IMR-90 (cell line): ENCODE measurements at regions not wholly inside any gene's neighbourhood (a gene's known extent, or its start where the extent isn't known, plus 50 kb on each side); places are given as distances from the start of the nearest gene placed in this dataset.

Experiments used
- ATAC-seq: fragments of 200-7000 bp; cut with Tn5 transposase; 2 replicates; pipeline ENCODE4 v1.9.1; 2020; ENCODE audit warnings: low read depth, mild to moderate bottlenecking, moderate library complexity
- BruUV-seq: library from RNA; stranded (reverse); fragments of 400-500 nt; replicated peaks from 2 replicates; lab custom pipeline; 2021; lab: Mats Ljungman, UMichigan
- CTCF ChIA-PET: fragments of 300-600 bp; formaldehyde crosslinking; extraction: SDS; loops from one replicate; lab custom pipeline; 2021; ENCODE audit warnings: antibody characterized with exemption; lab: Yijun Ruan, JAX
- POLR2A ChIA-PET: fragments of 300-600 bp; sonication (Branson Sonifier 250); formaldehyde crosslinking; loops from one replicate; lab custom pipeline; 2022; ENCODE audit warnings: antibody characterized with exemption; ENCODE audit not compliant: unreplicated experiment; lab: Charles Lee
- DNase-seq: peaks from one replicate; pipeline ENCODE4 v3.0.0; 2013
- H2AFZ ChIP-seq: replicated peaks from 2 replicates; pipeline ENCODE3; 2013; ENCODE audit warnings: low read length, mild to moderate bottlenecking; ENCODE audit not compliant: poor library complexity
- H2AK5ac ChIP-seq: 2 replicates; pipeline ENCODE4 v1.6.1; 2013; ENCODE audit warnings: low read depth, low read length, inconsistent platforms
- H2AK9ac ChIP-seq: replicated peaks from 2 replicates; pipeline ENCODE3; 2013; ENCODE audit warnings: mild to moderate bottlenecking, low read depth, low read length, moderate library complexity; ENCODE audit not compliant: poor library complexity
- H2BK120ac ChIP-seq: 2 replicates; pipeline ENCODE4 v1.6.1; 2013; ENCODE audit warnings: low read depth, low read length, inconsistent platforms
- H2BK15ac ChIP-seq: 3 replicates; pipeline ENCODE4 v1.6.1; 2013; ENCODE audit warnings: low read depth, low read length, inconsistent platforms
- H2BK20ac ChIP-seq: 2 replicates; pipeline ENCODE4 v1.6.1; 2013; ENCODE audit warnings: low read depth, mild to moderate bottlenecking, inconsistent platforms, low read length, moderate library complexity
- H2BK5ac ChIP-seq: 2 replicates; pipeline ENCODE4 v1.6.1; 2013; ENCODE audit warnings: mild to moderate bottlenecking, low read depth, low read length, inconsistent platforms; ENCODE audit not compliant: poor library complexity, severe bottlenecking
- H3K14ac ChIP-seq: replicated peaks from 2 replicates; pipeline ENCODE4 v1.6.1; 2013; ENCODE audit warnings: low read depth, low read length, inconsistent platforms
- H3K18ac ChIP-seq: 2 replicates; pipeline ENCODE4 v1.6.1; 2013; ENCODE audit warnings: low read depth, low read length, control low read depth
- H3K23ac ChIP-seq: 2 replicates; pipeline ENCODE4 v1.6.1; 2013; ENCODE audit warnings: low read depth, low read length, inconsistent platforms
- H3K27ac ChIP-seq: 2 replicates; pipeline ENCODE4 v1.5.1; 2013; ENCODE audit warnings: mild to moderate bottlenecking, control low read depth, low read length; ENCODE audit not compliant: insufficient read depth
- H3K27me3 ChIP-seq: 2 replicates; pipeline ENCODE4 v1.6.1; 2013; ENCODE audit warnings: low read length; ENCODE audit not compliant: control insufficient read depth, insufficient read depth
- H3K36me3 ChIP-seq: 2 replicates; pipeline ENCODE4 v1.6.1; 2013; ENCODE audit warnings: low read length, mixed read lengths; ENCODE audit not compliant: control insufficient read depth, insufficient read depth
- H3K4ac ChIP-seq: 2 replicates; pipeline ENCODE4 v1.6.1; 2013; ENCODE audit warnings: low read depth, low read length, inconsistent platforms
- H3K4me1 ChIP-seq: 2 replicates; pipeline ENCODE4 v1.6.1; 2013; ENCODE audit warnings: low read length, mixed read lengths; ENCODE audit not compliant: control insufficient read depth, insufficient read depth
- H3K4me2 ChIP-seq: 2 replicates; pipeline ENCODE4 v1.6.1; 2013; ENCODE audit warnings: low read depth, mild to moderate bottlenecking, control low read depth, low read length, moderate library complexity
- H3K4me3 ChIP-seq: 2 replicates; pipeline ENCODE4 v1.5.1; 2013; ENCODE audit warnings: low read depth, mild to moderate bottlenecking, control low read depth, low read length, moderate library complexity; ENCODE audit not compliant: insufficient read depth
- H3K56ac ChIP-seq: 2 replicates; pipeline ENCODE4 v1.6.1; 2013; ENCODE audit warnings: low read length, inconsistent platforms; ENCODE audit not compliant: insufficient read depth; ENCODE audit errors: extremely low read depth
- H3K79me1 ChIP-seq, 2 experiments: 2 replicates each; pipeline ENCODE4 v1.6.1; 2013; ENCODE audit warnings: low read length in 2 of 2, inconsistent platforms in 1 of 2, low read depth in 1 of 2
- H3K9ac ChIP-seq: 2 replicates; pipeline ENCODE4 v1.6.1; 2013; ENCODE audit warnings: low read depth, low read length, control low read depth
- H3K9me1 ChIP-seq: 2 replicates; pipeline ENCODE4 v1.6.1; 2013; ENCODE audit warnings: low read length, inconsistent platforms; ENCODE audit not compliant: insufficient read depth
- H3K9me3 ChIP-seq: 2 replicates; pipeline ENCODE4 v1.6.1; 2013; ENCODE audit warnings: low read length; ENCODE audit not compliant: control insufficient read depth, insufficient read depth
- H4K20me1 ChIP-seq: 2 replicates; pipeline ENCODE4 v1.6.1; 2013; ENCODE audit warnings: low read length, inconsistent platforms; ENCODE audit not compliant: insufficient read depth
- H4K5ac ChIP-seq: 2 replicates; pipeline ENCODE4 v1.6.1; 2013; ENCODE audit warnings: mild to moderate bottlenecking, low read depth, low read length, control low read depth
- H4K8ac ChIP-seq, 2 experiments: 2 replicates each; pipeline ENCODE4 v1.6.1; 2013; ENCODE audit warnings: low read depth in 2 of 2, low read length in 2 of 2, control low read depth in 1 of 2, inconsistent platforms in 1 of 2
- H4K91ac ChIP-seq: 2 replicates; pipeline ENCODE4 v1.6.1; 2013; ENCODE audit warnings: low read depth, low read length, inconsistent platforms; ENCODE audit not compliant: insufficient read depth
- BHLHE40 ChIP-seq: fragments of 150-350 bp; IDR thresholded peaks from 2 replicates; pipeline ENCODE4 v1.6.1; 2016; ENCODE audit warnings: mild to moderate bottlenecking, low read depth, low read length
- CEBPB ChIP-seq: IDR thresholded peaks from 2 replicates; pipeline ENCODE4 v1.6.1; 2012; ENCODE audit warnings: low read depth, low read length, improper control_type of control experiment
- CHD1 ChIP-seq: IDR thresholded peaks from 2 replicates; pipeline ENCODE4 v1.6.1; 2012; ENCODE audit warnings: low read depth, low read length, improper control_type of control experiment
- CTCF ChIP-seq: conservative IDR thresholded peaks from 2 replicates; pipeline ENCODE4 v1.5.1; 2012; ENCODE audit warnings: mild to moderate bottlenecking, low read depth, low read length, improper control_type of control experiment
- FOS ChIP-seq: fragments of 150-350 bp; IDR thresholded peaks from 2 replicates; pipeline ENCODE4 v1.6.1; 2016; ENCODE audit warnings: low read depth, low read length
- MAFK ChIP-seq: IDR thresholded peaks from 2 replicates; pipeline ENCODE4 v1.6.1; 2012; ENCODE audit warnings: low read depth, low read length, improper control_type of control experiment
- MXI1 ChIP-seq: IDR thresholded peaks from 2 replicates; pipeline ENCODE4 v1.6.1; 2012; ENCODE audit warnings: low read depth, mild to moderate bottlenecking, low read length, moderate library complexity, borderline replicate concordance
- NFE2L2 ChIP-seq: fragments of 150-350 bp; IDR thresholded peaks from 2 replicates; pipeline ENCODE4 v1.6.1; 2016; ENCODE audit warnings: low read depth, mild to moderate bottlenecking, low read length
- POLR2A ChIP-seq: IDR thresholded peaks from 2 replicates; pipeline ENCODE4 v1.6.1; 2012; ENCODE audit warnings: mild to moderate bottlenecking, low read depth, low read length
- RAD21 ChIP-seq: IDR thresholded peaks from 2 replicates; pipeline ENCODE4 v1.6.1; 2012; ENCODE audit warnings: low read length, improper control_type of control experiment
- RCOR1 ChIP-seq: IDR thresholded peaks from 2 replicates; pipeline ENCODE4 v1.6.1; 2012; ENCODE audit warnings: mild to moderate bottlenecking, low read length, improper control_type of control experiment; ENCODE audit not compliant: insufficient replicate concordance
- RFX5 ChIP-seq: IDR thresholded peaks from 2 replicates; pipeline ENCODE4 v1.8.0; 2012; ENCODE audit warnings: low read depth, mild to moderate bottlenecking, low read length, moderate library complexity
- SMC3 ChIP-seq: fragments of 150-350 bp; IDR thresholded peaks from 2 replicates; pipeline ENCODE4 v1.6.1; 2016; ENCODE audit warnings: low read depth, mild to moderate bottlenecking, antibody characterized with exemption, low read length, moderate library complexity
- WGBS, 2 experiments: methylation state at CpG; one replicate each; pipeline versions ENCODE4 v1.1.5 to v1.1.7; 2013; ENCODE audit warnings: missing lambda C conversion rate in 2 of 2; ENCODE audit not compliant: insufficient read length in 1 of 2; ENCODE audit errors: extremely low coverage in 2 of 2; 5-methylcytosine and 5-hydroxymethylcytosine counted together
- dilution Hi-C: fragments of 300-500 bp; cut with HindIII; formaldehyde crosslinking; loops from one replicate; pipeline ENCODE4 v1.14.3; 2018; ENCODE audit warnings: low sequenced_read_pairs; ENCODE audit not compliant: unreplicated experiment
- in situ Hi-C: fragments of 300-500 bp; cut with MboI; formaldehyde crosslinking; loops from 3 replicates; pipeline ENCODE4 v1.14.3; 2019; ENCODE audit warnings: low sequenced_read_pairs, inconsistent platforms, mixed read lengths
- intact Hi-C: fragments of 100-400 bp; cut with micrococcal nuclease; formaldehyde crosslinking; loops from 2 replicates; pipeline ENCODE4 v1.10.0; 2022
- TF ChIP-seq, protein P1 (sequence below): fragments of 150-350 bp; IDR thresholded peaks from 2 replicates; pipeline ENCODE4 v1.6.1; 2017; ENCODE audit warnings: mild to moderate bottlenecking, antibody characterized with exemption, low read length, low read depth

- Histone ChIP-seq H3K27ac (no peak overlapping the region), H3K36me3 (no peaks in the 10 kb centered on the region), H3K4me2 (no peak overlapping the region), H3K79me1 (no peaks in the 10 kb centered on the region), H3K9me1 (no peaks in the 10 kb centered on the region), H4K91ac (no peak overlapping the region), H3K18ac (no peak overlapping the region), H2AFZ (no peak overlapping the region), H4K5ac (no peak overlapping the region), H4K20me1 (no peaks in the 10 kb centered on the region), H3K27me3 (peaks cover 11% of the 10 kb centered on the region), H2AK9ac (no peak overlapping the region), H2BK5ac (no peak overlapping the region), H3K4me1 (no peaks in the 10 kb centered on the region), H3K9ac (no peak overlapping the region), H2BK120ac (no peak overlapping the region), H3K14ac (no peak overlapping the region), H2AK5ac (no peak overlapping the region), H3K23ac (no peak overlapping the region), H2BK15ac (no peak overlapping the region), H4K8ac (no peak overlapping the region), H3K4ac (no peak overlapping the region), H3K9me3 (no peaks in the 10 kb centered on the region; the same call in 1 of the 2 replicates), H3K56ac (no peak overlapping the region), H2BK20ac (no peak overlapping the region), H3K4me3 (no peak overlapping the region)
- CTCF ChIA-PET, result no interaction called here
- TF ChIP-seq RFX5 (no peak), FOS (no peak), RCOR1 (no peak), CEBPB (no peak), RAD21 (no peak), BHLHE40 (no peak), NFE2L2 (no peak), MAFK (no peak), SMC3 (no peak), CTCF (no peak), CHD1 (no peak), MXI1 (no peak), POLR2A (no peak)
- TF ChIP-seq, protein P1, sequence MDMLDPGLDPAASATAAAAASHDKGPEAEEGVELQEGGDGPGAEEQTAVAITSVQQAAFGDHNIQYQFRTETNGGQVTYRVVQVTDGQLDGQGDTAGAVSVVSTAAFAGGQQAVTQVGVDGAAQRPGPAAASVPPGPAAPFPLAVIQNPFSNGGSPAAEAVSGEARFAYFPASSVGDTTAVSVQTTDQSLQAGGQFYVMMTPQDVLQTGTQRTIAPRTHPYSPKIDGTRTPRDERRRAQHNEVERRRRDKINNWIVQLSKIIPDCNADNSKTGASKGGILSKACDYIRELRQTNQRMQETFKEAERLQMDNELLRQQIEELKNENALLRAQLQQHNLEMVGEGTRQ, result no peak
- intact Hi-C loops (no loop called here), dilution Hi-C loops (no loop called here), in situ Hi-C loops (no loop called here)
- POLR2A ChIA-PET, result no interaction called here
- ATAC-seq, result no peak
- no peak for DNase-seq
- no TSS peak for BruUV-seq
- WGBS, 2 experiments, result no CpG with 5 or more reads among the region's 6 CpGs
Measured at GRCh38 chr20:56930876-56931275, 301.8 kb downstream of the TFAP2C start.
